ENCODE measurements at regions not wholly inside any gene's neighbourhood (a gene's known extent, or its start where the extent isn't known, plus 50 kb on each side); places are given as distances from the start of the nearest gene placed in this dataset.

DNA sequence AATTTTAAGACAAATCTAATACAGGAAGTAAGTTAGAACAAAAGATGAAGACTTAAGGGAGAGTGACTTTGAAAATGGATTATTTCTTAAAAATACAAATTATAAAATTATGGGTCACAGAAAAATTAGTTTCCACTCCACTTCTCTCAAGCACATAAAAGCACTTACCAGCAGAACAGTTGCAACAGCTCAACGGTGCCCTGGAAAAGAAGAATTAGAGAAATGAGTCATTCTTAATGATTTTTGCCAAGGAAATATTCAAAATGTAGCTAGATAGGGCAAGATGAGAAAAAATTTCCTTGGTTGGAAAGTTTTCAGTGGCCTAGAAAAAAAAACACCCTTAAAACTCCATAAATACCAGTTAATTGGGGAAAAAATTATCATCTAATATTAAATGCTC, 2185.6 kb upstream of the CELF4 start:
- no peak overlapping the region for H3K27ac ChIP-seq (ENCODE audit: low read depth, low read length)
- no peak overlapping the region for H3K27ac Mint-ChIP-seq
- H3K4me3 ChIP-seq (ENCODE audit: low read length): no peak overlapping the region
- no peaks in the 10 kb centered on the region for H3K36me3 ChIP-seq (ENCODE audit: insufficient read depth, low read length)
- H3K27me3 Mint-ChIP-seq: peaks cover 0 to 2% of the 10 kb centered on the region in 2 donors
- no peaks in the 10 kb centered on the region for H3K27me3 ChIP-seq (ENCODE audit: insufficient read depth, low read length, poor library complexity, severe bottlenecking)
- H3K9me3 ChIP-seq (ENCODE audit: low read length): no peaks in the 10 kb centered on the region
- CTCF ChIA-PET: no interaction called here
- H3K4me1 ChIP-seq (ENCODE audit: insufficient read depth, low read length): no peaks in the 10 kb centered on the region
- H3K4me3 Mint-ChIP-seq: no peak overlapping the region
- POLR2A ChIA-PET: no interaction called here
- no peaks in the 10 kb centered on the region for H3K4me1 Mint-ChIP-seq
- no peaks in the 10 kb centered on the region for H3K36me3 Mint-ChIP-seq
- no peak for DNase-seq
- H3K9me3 Mint-ChIP-seq: peaks cover 7 to 33% (median 11%) of the 10 kb centered on the region in 5 donors

DNA sequence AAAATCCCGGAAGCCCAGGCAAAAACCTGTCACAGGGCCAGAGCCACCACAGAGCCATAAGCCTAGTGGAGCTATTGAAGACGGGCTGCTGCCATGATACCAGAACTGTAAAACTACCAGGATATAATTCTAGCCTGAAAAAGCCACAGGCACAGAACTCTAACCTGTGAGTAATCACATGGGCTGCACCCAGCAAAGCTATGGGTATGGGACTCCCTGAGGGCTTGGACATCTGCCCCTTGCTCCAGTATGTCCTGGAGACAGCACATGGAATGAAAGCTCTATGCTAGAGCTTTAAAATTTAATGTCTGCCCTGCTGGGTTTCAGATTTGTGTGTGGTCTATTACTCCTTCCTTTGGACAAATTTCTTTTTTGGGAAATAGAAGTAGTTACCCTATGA, 2183.6 kb upstream of the CELF4 start:
- Mint-ChIP-seq H3K36me3 (no peaks in the 10 kb centered on the region), H3K27me3 (peaks cover 0 to 2% of the 10 kb centered on the region in 2 donors), H3K27ac (no peak overlapping the region), H3K4me1 (no peaks in the 10 kb centered on the region), H3K4me3 (no peak overlapping the region), H3K9me3 (peaks cover 5 to 23% (median 8%) of the 10 kb centered on the region in 5 donors)
- no peak overlapping the region for H3K4me3 ChIP-seq (ENCODE audit: low read length)
- H3K27ac ChIP-seq (ENCODE audit: low read depth, low read length): no peak overlapping the region
- ChIA-PET CTCF (no interaction called here), POLR2A (no interaction called here)
- H3K36me3 ChIP-seq (ENCODE audit: insufficient read depth, low read length): no peaks in the 10 kb centered on the region
- DNase-seq: no peak
- no peaks in the 10 kb centered on the region for H3K9me3 ChIP-seq (ENCODE audit: low read length)
- no peaks in the 10 kb centered on the region for H3K27me3 ChIP-seq (ENCODE audit: insufficient read depth, low read length, poor library complexity, severe bottlenecking)
- no peaks in the 10 kb centered on the region for H3K4me1 ChIP-seq (ENCODE audit: insufficient read depth, low read length)

DNA sequence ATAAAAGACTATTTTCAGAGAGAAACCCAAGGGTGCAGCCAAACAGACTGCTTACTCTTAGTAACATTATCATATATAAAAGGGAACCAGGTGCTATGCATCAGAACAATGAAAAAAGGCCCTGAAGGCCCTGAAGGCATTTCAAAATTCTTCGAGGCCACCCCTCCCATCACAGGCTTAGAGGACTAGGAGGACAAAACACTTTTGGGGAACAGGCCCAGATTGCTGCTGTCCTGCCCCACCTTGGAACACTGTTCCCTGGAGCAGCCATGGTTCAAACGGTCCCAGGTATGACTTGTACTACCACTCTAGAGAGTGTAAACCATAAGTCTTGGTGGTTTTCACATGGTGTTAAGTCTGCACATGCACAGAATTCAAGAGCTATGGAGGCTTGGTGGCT, 2183.1 kb upstream of the CELF4 start:
- Mint-ChIP-seq H3K9me3 (peaks cover 2 to 21% (median 8%) of the 10 kb centered on the region in 5 donors), H3K36me3 (no peaks in the 10 kb centered on the region), H3K4me3 (no peak overlapping the region), H3K27me3 (no peaks in the 10 kb centered on the region), H3K27ac (no peak overlapping the region), H3K4me1 (no peaks in the 10 kb centered on the region)
- Histone ChIP-seq H3K4me3 (ENCODE audit: low read length) (no peak overlapping the region), H3K27ac (ENCODE audit: low read depth, low read length) (no peak overlapping the region), H3K27me3 (ENCODE audit: insufficient read depth, low read length, poor library complexity, severe bottlenecking) (no peaks in the 10 kb centered on the region), H3K4me1 (ENCODE audit: insufficient read depth, low read length) (no peaks in the 10 kb centered on the region), H3K36me3 (ENCODE audit: insufficient read depth, low read length) (no peaks in the 10 kb centered on the region), H3K9me3 (ENCODE audit: low read length) (no peaks in the 10 kb centered on the region)
- no peak for DNase-seq
- ChIA-PET CTCF (no interaction called here), POLR2A (no interaction called here)

DNA sequence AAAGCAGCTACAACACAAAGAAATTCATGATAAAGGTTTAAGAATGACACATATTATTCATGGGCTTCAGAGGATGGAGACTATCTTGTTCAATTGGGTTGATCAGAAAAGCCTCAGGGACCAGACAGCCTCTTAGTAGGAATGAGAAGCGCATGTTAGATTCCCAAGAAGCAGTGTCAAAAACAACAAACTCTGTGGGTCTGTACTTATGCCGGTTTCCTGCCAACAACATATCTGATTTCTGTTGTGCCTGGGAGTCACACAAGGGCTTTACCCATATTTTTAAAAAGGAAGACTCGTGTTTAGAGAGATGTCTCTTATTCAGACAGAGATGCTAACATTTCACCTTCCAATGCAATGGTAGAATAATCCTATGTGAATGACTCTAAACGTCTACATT, 2180.6 kb upstream of the CELF4 start:
- no peaks in the 10 kb centered on the region for H3K36me3 ChIP-seq (ENCODE audit: insufficient read depth, low read length)
- no peaks in the 10 kb centered on the region for H3K4me1 ChIP-seq (ENCODE audit: insufficient read depth, low read length)
- peaks cover 0 to 13% (median 2%) of the 10 kb centered on the region in 5 donors for H3K9me3 Mint-ChIP-seq
- no peak overlapping the region for H3K4me3 ChIP-seq (ENCODE audit: low read length)
- H3K27ac ChIP-seq (ENCODE audit: low read depth, low read length): no peak overlapping the region
- ChIA-PET POLR2A (no interaction called here), CTCF (no interaction called here)
- no peak overlapping the region for H3K27ac Mint-ChIP-seq
- no peaks in the 10 kb centered on the region for H3K27me3 Mint-ChIP-seq
- H3K9me3 ChIP-seq (ENCODE audit: low read length): no peaks in the 10 kb centered on the region
- H3K36me3 Mint-ChIP-seq: no peaks in the 10 kb centered on the region
- no peaks in the 10 kb centered on the region for H3K4me1 Mint-ChIP-seq
- no peaks in the 10 kb centered on the region for H3K27me3 ChIP-seq (ENCODE audit: insufficient read depth, low read length, poor library complexity, severe bottlenecking)
- no peak for DNase-seq
- H3K4me3 Mint-ChIP-seq: no peak overlapping the region

DNA sequence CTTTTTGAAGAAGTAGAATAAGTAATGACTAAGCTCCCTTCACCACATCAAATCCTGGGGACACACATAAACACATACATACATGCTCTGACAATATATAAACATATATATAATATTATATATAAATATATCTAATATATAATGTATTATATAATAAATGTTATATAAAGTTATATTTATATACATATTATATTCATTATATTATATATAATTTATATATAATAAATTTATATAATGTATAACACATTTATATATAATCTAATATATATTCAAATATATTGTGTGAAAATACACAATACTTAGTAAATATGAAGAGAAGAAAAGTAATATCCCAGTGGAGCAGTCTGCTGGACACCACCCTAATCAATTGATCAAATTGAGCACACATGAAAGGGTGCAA, 2177.9 kb upstream of the CELF4 start:
- Histone ChIP-seq H3K27ac (ENCODE audit: low read depth, low read length) (no peak overlapping the region), H3K36me3 (ENCODE audit: insufficient read depth, low read length) (no peaks in the 10 kb centered on the region), H3K9me3 (ENCODE audit: low read length) (no peaks in the 10 kb centered on the region), H3K4me1 (ENCODE audit: insufficient read depth, low read length) (no peaks in the 10 kb centered on the region), H3K27me3 (ENCODE audit: insufficient read depth, low read length, poor library complexity, severe bottlenecking) (no peaks in the 10 kb centered on the region), H3K4me3 (ENCODE audit: low read length) (no peak overlapping the region)
- DNase-seq: no peak
- peaks cover 0 to 10% (median 4%) of the 10 kb centered on the region in 5 donors for H3K9me3 Mint-ChIP-seq
- H3K27me3 Mint-ChIP-seq: no peaks in the 10 kb centered on the region
- no peak overlapping the region for H3K4me3 Mint-ChIP-seq
- ChIA-PET CTCF (no interaction called here), POLR2A (no interaction called here)
- H3K27ac Mint-ChIP-seq: no peak overlapping the region
- no peaks in the 10 kb centered on the region for H3K4me1 Mint-ChIP-seq
- H3K36me3 Mint-ChIP-seq: no peaks in the 10 kb centered on the region

DNA sequence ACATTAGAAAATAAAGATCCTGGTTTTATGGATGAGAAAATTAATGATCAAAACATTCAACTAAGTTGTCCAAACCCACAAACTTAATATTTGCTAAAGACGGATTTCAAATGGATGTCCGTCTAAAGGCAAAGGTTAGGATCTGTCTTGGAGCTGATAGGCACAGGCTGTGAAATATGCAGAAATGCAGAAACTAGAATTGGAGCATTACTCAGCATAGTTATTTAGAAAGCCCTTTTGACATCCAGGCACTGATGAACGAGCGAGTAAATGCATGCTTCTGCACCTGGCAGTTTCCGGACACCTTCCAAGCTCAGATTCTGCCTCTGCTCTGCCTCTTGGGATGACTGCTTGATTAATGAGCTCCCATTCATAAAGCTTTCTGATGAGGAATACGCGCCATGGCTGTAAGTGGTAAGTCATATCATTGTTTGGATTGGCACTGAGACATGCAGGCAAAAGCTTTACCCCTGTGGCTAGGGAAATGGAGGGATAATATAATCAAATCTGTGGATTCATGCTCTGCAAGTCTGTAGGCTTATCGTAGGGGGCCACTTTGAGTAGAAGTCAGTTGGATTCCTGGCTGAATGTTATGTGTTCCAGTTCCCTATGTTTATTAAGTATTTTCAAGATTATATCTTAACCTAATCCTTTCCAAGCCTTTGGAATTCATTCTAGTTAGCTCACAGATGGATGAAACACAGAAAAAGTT, 2176.3 kb upstream of the CELF4 start:
- Mint-ChIP-seq H3K9me3 (peaks cover 0 to 9% (median 4%) of the 10 kb centered on the region in 5 donors), H3K4me3 (no peak overlapping the region), H3K4me1 (no peaks in the 10 kb centered on the region), H3K36me3 (no peaks in the 10 kb centered on the region), H3K27me3 (no peaks in the 10 kb centered on the region), H3K27ac (no peak overlapping the region)
- ChIA-PET POLR2A (no interaction called here), CTCF (no interaction called here)
- Histone ChIP-seq H3K4me1 (ENCODE audit: insufficient read depth, low read length) (no peaks in the 10 kb centered on the region), H3K9me3 (ENCODE audit: low read length) (no peaks in the 10 kb centered on the region), H3K27ac (ENCODE audit: low read depth, low read length) (no peak overlapping the region), H3K36me3 (ENCODE audit: insufficient read depth, low read length) (no peaks in the 10 kb centered on the region), H3K4me3 (ENCODE audit: low read length) (no peak overlapping the region), H3K27me3 (ENCODE audit: insufficient read depth, low read length, poor library complexity, severe bottlenecking) (no peaks in the 10 kb centered on the region)
- DNase-seq: no peak

DNA sequence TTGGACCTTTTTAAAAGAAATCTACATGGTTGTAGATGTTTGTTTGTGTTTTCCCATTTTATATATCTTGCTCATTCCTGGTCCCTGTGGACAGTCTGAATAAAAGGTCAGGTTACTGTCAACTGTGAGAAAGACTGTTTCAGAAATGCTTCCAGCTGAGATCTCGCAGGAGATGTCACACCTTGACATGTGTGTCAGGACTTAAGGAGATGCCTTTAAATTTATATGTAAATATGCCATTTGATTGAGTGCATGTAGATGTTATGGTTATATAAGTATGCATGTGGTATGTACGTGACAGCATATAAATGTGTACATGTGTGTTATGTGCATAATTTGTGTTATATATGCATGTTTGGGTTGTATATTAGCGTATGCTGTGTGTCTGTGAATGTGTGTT, 2172.3 kb upstream of the CELF4 start:
- no peaks in the 10 kb centered on the region for H3K9me3 ChIP-seq (ENCODE audit: low read length)
- H3K36me3 ChIP-seq (ENCODE audit: insufficient read depth, low read length): no peaks in the 10 kb centered on the region
- ChIA-PET CTCF (no interaction called here), POLR2A (no interaction called here)
- H3K4me1 ChIP-seq (ENCODE audit: insufficient read depth, low read length): no peaks in the 10 kb centered on the region
- H3K27ac Mint-ChIP-seq: no peak overlapping the region
- H3K27ac ChIP-seq (ENCODE audit: low read depth, low read length): no peak overlapping the region
- no peaks in the 10 kb centered on the region for H3K27me3 Mint-ChIP-seq
- H3K4me1 Mint-ChIP-seq: no peaks in the 10 kb centered on the region
- H3K4me3 Mint-ChIP-seq: no peak overlapping the region
- peaks cover 4 to 14% (median 13%) of the 10 kb centered on the region in 5 donors for H3K9me3 Mint-ChIP-seq
- no peak for DNase-seq
- H3K36me3 Mint-ChIP-seq: no peaks in the 10 kb centered on the region
- no peak overlapping the region for H3K4me3 ChIP-seq (ENCODE audit: low read length)
- no peaks in the 10 kb centered on the region for H3K27me3 ChIP-seq (ENCODE audit: insufficient read depth, low read length, poor library complexity, severe bottlenecking)

DNA sequence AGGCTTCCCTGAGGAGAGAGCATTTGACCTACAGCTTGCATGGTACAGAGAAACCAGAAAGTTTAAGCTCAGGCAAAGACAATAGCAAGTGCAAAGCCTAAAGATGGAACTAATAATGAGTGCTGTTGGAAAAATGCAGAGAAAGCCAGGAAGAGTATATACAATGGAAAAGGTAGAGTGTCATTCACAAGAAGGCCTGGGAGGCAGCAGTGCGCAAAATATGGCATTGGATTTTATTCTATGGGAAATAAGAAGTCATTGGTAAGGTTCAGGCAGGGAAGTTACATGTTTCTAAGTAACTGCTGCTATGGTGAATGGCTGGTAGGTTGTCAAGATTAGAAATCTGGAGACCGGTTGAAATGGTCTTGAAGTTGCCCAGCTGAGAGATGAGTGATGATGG, 2167.3 kb upstream of the CELF4 start:
- POLR2A ChIA-PET: no interaction called here
- DNase-seq: no peak
- H3K4me1 ChIP-seq (ENCODE audit: insufficient read depth, low read length): no peaks in the 10 kb centered on the region

DNA sequence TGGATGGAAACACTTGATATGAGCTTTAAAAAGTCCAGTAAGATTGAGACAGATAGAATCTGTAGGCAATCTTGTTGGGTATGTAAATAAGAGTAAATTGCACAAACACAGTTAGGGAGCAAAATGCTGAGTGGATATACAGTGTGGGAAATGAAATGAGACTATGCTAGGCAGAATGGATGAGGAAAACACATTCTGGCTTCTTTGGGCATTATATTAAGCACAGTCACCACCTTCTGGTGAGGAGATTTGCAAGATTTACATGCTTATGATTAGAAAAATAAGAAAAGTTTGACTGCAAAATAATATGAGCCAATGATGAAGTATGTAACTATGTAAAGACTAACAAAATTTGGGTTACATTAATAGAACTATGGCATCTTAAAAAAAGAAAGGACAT, 2165.0 kb upstream of the CELF4 start:
- H3K4me3 ChIP-seq (ENCODE audit: low read length): no peak overlapping the region

More for the DNA sequence above, 2167.3 kb upstream of the CELF4 start:
- Mint-ChIP-seq H3K4me1 (no peaks in the 10 kb centered on the region), H3K4me3 (no peak overlapping the region), H3K27me3 (no peaks in the 10 kb centered on the region), H3K9me3 (peaks cover 4 to 17% (median 10%) of the 10 kb centered on the region in 5 donors), H3K27ac (no peak overlapping the region), H3K36me3 (no peaks in the 10 kb centered on the region)
- no peak overlapping the region for H3K27ac ChIP-seq (ENCODE audit: low read depth, low read length)
- H3K9me3 ChIP-seq (ENCODE audit: low read length): no peaks in the 10 kb centered on the region
- H3K27me3 ChIP-seq (ENCODE audit: insufficient read depth, low read length, poor library complexity, severe bottlenecking): no peaks in the 10 kb centered on the region
- CTCF ChIA-PET: no interaction called here
- H3K4me3 ChIP-seq (ENCODE audit: low read length): no peak overlapping the region
- no peaks in the 10 kb centered on the region for H3K36me3 ChIP-seq (ENCODE audit: insufficient read depth, low read length)

More for the DNA sequence above, 2165.0 kb upstream of the CELF4 start:
- H3K9me3 ChIP-seq (ENCODE audit: low read length): no peaks in the 10 kb centered on the region
- no peaks in the 10 kb centered on the region for H3K4me1 ChIP-seq (ENCODE audit: insufficient read depth, low read length)
- Mint-ChIP-seq H3K27me3 (no peaks in the 10 kb centered on the region), H3K36me3 (no peaks in the 10 kb centered on the region), H3K4me1 (no peaks in the 10 kb centered on the region), H3K27ac (no peak overlapping the region), H3K4me3 (no peak overlapping the region), H3K9me3 (peaks cover 4 to 14% (median 13%) of the 10 kb centered on the region in 5 donors)
- ChIA-PET CTCF (no interaction called here), POLR2A (no interaction called here)
- H3K36me3 ChIP-seq (ENCODE audit: insufficient read depth, low read length): no peaks in the 10 kb centered on the region
- no peaks in the 10 kb centered on the region for H3K27me3 ChIP-seq (ENCODE audit: insufficient read depth, low read length, poor library complexity, severe bottlenecking)
- no peak overlapping the region for H3K27ac ChIP-seq (ENCODE audit: low read depth, low read length)
- no peak for DNase-seq

Measured in CD8-positive, alpha-beta memory T cell (primary cell).